B cell (primary cell): ENCODE measurements at regions not wholly inside any gene's neighbourhood (a gene's known extent, or its start where the extent isn't known, plus 50 kb on each side); places are given as distances from the start of the nearest gene placed in this dataset.
"Not testable (repeated sequence)": the region's sequence is repeated elsewhere in the genome, so short reads cannot be mapped to it uniquely, and the experiment has no call there.

Source experiments
- CTCF ChIP-seq: fragments of 200-600 bp; IDR thresholded peaks from one replicate; pipeline ENCODE4 v1.8.0; 2022; ENCODE audit warnings: antibody characterized with exemption, mild to moderate bottlenecking
- EZH2 ChIP-seq: IDR thresholded peaks from 2 replicates; pipeline ENCODE4 v1.6.1; 2012; ENCODE audit warnings: borderline replicate concordance, low read depth, mild to moderate bottlenecking, moderate library complexity, low read length; ENCODE audit not compliant: insufficient read depth, poor library complexity, severe bottlenecking

DNA sequence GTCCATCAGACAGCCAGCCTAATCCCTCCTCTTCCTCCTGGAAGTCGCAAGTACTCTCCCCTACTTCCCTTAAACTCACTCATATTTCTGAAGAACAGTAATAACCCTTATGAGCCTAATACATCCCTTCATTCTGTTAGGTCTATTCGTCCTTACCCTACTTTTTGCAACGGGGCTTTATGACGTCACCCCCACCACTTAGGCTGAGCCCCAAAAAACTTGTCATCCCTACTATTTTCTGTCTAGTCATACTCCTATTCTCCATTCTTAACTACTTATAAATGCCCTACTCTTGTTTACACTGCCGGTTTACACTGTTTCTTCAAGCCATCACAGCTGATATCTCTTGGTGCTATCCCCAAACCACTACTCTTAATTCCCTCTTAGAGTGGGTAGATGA lies 674.7 kb upstream of the GJE1 start:
- not testable (repeated sequence) for TF ChIP-seq EZH2, CTCF
